ENCODE measurements at regions not wholly inside any gene's neighbourhood (a gene's known extent, or its start where the extent isn't known, plus 50 kb on each side); places are given as distances from the start of the nearest gene placed in this dataset.

- DNase-seq = no peak
Observed at GRCh38 chr11:26062660-26063059, 269.3 kb upstream of the ANO3 start.

- no peak for DNase-seq
Observed at GRCh38 chr11:26063915-26064314, 268.0 kb upstream of the ANO3 start.

GRCh38 chr11:26065944-26066343, 266.0 kb upstream of the ANO3 start:
- DNase-seq = no peak

- no peak for DNase-seq
Observed at GRCh38 chr11:26070714-26071380, 261.1 kb upstream of the ANO3 start.

- no peak for DNase-seq
Observed at GRCh38 chr11:26072614-26073153, 259.2 kb upstream of the ANO3 start.

GRCh38 chr11:26073646-26074045, 258.3 kb upstream of the ANO3 start:
- DNase-seq = no peak

- DNase-seq = no peak
Observed at GRCh38 chr11:26076233-26076990, 255.5 kb upstream of the ANO3 start.

- DNase-seq = no peak
Observed at GRCh38 chr11:26078231-26078821, 253.6 kb upstream of the ANO3 start.

- DNase-seq = no peak
Observed at GRCh38 chr11:26084313-26084712, 247.6 kb upstream of the ANO3 start.

GRCh38 chr11:26086028-26086427, 245.9 kb upstream of the ANO3 start:
- DNase-seq = no peak

- no peak for DNase-seq
Observed at GRCh38 chr11:26087120-26087935, 244.6 kb upstream of the ANO3 start.

- no peak for DNase-seq
Observed at GRCh38 chr11:26088391-26088790, 243.5 kb upstream of the ANO3 start.

GRCh38 chr11:26090651-26091050, 241.3 kb upstream of the ANO3 start:
- no peak for DNase-seq

- no peak for DNase-seq
Observed at GRCh38 chr11:26093206-26093605, 238.7 kb upstream of the ANO3 start.

- no peak for DNase-seq
Observed at GRCh38 chr11:26095340-26095739, 236.6 kb upstream of the ANO3 start.

- no peak for DNase-seq
Observed at GRCh38 chr11:26096451-26096850, 235.5 kb upstream of the ANO3 start.

GRCh38 chr11:26102325-26102724, 229.6 kb upstream of the ANO3 start:
- no peak for DNase-seq

GRCh38 chr11:26105762-26106423, 226.0 kb upstream of the ANO3 start:
- DNase-seq = no peak

GRCh38 chr11:26106726-26107125, 225.2 kb upstream of the ANO3 start:
- no peak for DNase-seq

- DNase-seq = no peak
Observed at GRCh38 chr11:26109658-26110368, 222.1 kb upstream of the ANO3 start.

GRCh38 chr11:26112264-26112663, 219.7 kb upstream of the ANO3 start:
- no peak for DNase-seq

- no peak for DNase-seq
Observed at GRCh38 chr11:26121466-26121865, 210.5 kb upstream of the ANO3 start.
